Muscle of arm (tissue), 1 donor: ENCODE measurements at regions not wholly inside any gene's neighbourhood (a gene's known extent, or its start where the extent isn't known, plus 50 kb on each side); places are given as distances from the start of the nearest gene placed in this dataset.

Experiments used
- DNase-seq: peaks from one replicate; pipeline ENCODE4 v3.0.0-alpha.2; 2013

DNA sequence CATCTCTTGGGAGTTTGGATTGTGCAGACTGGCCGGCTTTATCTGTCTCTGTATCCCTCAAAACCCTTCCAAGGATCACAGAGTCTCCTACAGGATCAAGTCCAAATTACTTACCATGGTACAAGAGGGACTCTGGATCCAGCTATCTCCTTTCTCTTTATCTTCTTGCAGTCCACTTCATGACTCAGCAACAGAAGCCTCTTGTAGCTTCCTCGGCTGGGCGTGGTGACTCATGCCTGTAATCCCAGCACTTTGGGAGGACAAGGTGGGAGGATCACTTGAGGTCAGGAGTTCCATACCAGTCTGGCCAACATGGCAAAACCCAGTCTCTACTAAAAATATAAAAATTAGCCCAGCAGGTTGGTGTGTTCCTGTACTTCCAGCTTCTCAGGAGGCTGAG is 189.7 kb downstream of the BCAT1 start:
- no peak for DNase-seq

DNA sequence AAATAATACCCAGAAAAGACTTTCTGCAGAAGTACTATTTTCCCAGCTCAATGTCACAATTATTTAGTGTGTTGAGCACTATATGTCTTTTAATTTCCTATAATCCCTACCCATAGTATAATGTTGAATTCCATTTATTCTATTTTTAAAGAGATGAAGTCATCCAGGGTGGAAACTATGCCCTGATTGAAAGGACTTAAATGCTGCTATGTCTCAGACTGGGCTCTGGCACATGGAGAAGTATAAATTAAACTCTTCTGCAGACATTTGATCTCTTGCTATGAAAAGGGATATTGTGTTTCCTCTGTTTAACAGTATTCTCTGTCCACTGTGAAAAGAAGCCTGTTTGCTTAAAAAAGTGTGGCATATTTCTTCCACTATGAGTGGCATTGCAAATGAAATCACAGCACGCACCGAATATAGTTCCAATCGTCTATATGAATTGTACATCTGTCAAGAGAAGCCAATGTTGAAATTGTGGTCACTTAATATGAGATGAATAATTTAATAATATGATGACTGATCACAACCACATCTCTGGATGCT is 192.3 kb downstream of the BCAT1 start:
- DNase-seq: no peak

DNA sequence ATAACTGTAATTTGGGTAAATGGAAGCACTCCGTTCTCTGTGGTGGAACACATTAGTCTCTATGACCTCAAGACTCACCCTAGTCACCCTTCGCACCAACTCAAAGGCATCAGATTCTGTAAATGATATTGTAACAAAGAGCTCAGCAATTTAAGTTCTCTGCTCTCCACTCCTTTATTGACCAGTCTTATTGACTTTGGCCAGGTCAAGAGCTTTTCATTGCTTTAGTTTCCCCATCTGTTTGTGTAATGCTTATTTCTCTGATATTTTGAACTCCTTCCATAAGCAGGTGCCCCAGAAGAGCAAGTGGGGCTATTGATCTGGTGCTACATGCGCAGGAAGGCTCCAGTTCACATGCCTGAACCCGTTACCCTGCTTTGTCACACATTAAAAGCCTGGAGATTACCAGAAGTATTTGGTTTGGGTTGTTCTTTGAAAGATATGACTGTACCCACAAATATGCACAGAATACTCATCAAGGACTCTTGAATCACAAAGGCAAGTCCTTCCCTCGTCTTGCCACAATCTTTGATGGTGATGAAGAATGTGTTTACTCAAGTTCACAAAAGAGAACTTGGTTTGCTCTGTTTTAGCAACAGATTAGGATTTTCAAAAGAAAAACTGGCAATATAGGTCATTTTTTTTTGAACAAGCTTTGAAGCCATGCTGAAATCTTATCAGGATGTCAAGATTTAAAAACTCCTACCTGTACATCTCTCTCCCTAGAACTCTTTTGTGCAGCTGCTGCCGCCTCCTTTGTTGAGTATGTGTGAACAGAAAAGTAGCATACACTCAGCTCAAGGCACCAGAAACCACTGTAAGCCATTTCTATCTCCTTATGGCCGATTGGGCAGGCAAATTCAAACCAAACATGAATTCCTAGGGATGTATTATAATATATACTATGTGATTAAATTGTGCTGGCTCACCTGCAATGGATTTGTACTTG is 193.9 kb downstream of the BCAT1 start:
- no peak for DNase-seq

DNA sequence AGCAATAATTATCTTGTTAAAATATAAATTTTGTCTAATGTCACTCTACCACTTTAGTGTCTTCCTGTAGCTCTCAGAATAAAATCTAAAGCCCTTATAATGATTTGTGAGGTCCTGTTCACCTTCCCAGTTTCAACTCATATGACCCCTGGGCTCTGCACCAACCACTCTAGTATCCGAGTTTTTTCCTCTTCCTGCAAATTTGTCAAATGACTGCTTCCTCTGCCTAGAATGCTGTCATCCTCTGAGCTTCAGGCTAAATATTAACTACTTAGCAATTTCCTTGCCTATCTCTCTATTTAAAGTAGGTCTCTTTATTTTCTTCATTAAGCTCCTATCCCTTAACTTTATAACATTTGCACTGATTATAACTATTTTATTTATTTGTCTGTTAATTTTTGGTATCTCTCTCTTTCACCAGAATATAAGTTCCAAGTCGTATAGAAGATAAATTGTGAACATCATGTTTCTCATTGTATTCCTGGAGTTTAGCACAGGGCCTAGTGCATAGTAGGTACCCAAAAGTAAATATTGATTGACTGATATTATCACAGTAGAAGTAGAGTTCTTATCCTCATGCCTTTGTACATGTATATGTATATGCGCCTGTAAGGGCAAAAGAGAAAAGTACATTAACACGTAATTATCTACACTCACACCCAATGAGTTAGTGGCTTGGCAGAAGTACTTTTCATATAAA is 196.0 kb downstream of the BCAT1 start:
- no peak for DNase-seq

DNA sequence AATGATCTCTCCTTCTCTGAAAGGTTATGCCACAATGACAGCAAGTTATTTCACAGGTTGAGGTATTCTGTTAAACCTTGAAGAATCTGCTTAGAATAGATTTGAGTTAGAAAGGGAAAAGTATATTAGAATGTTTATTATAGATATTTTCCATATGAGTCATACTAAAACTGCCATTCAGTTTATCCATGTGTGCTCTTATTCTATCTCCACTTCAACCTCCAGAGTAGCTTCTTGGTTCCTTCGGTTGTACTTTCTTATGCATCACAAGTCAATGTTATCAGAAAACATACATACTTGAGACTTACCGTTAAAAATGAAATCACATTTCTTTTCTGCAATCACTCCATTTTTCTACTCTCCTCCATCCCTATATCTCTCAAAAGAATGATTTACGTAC is 197.7 kb downstream of the BCAT1 start:
- DNase-seq: no peak

DNA sequence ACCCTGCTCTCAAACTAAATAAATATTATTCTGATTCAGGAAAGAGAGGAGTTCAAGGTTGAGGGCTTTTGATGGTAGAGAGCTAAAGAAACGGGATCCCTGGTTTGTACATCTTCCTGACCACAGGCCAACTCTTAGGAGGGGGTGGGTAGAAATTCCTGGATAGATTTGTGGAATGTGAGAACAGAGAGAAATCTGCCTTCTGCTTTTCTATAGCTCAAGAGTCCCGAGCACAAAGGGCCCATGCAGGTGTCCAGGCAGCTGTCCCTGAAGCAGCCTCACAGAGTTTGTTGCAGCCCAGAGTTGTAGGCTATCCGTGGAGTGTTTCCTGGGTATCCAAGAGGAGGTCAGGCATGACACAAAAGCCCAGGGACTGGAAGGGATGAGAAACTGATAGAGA is 198.6 kb downstream of the BCAT1 start:
- DNase-seq: no peak

DNA sequence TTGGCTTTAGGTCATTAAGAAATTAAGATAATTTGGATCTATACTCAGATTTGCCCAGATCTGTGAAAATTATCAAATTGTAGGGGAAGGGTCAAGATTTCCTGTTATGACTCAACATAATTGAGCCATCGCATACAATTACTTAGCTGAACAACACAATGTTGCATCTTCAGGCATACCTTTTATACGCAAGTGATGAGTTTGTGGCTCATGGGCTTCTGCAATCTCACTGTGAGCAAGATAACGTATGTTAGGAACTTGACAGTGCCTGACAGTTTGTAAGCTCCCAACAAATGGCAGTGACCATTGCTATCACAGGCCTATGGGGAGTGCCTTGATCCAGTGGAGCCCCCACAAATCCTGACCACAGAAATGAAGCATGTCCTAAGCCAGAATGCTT is 199.7 kb downstream of the BCAT1 start:
- no peak for DNase-seq

DNA sequence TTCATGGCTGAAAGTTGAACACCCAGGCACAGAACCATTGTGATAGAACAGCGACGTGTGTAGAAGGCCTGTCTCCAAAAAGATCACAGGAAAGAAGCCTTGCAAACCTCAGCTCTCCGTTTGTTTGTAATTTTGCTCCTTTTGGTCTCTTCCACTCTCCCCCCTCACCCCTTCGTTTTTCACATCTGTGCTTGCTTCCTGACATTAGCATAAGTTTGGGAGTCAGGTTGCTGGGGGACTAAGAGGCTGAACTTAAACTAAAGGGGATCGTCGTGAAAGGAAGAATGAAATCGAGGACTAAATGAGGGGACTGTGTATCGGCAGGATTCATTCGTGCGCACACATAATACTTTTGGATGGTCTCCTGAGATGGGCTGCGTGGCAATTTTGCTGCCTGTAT is 200.6 kb downstream of the BCAT1 start:
- DNase-seq: no peak

DNA sequence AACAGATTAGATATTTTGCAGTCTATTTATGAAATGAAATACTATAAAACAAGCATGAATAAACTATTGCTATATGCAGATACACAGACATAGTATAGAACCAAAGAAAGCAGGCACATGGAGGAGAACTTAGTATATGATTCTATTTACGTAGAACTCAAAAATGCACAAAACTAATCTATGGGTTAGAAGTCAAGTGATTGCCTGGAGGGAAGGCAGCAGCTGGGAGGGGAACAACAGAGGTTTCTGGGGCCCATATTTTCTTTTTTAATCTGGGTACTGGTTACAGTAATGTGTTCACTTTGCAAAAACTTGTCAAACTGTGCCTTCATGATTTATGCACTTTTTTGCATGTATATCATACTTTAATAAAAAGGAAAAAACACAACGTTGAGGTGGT is 202.0 kb downstream of the BCAT1 start:
- no peak for DNase-seq

DNA sequence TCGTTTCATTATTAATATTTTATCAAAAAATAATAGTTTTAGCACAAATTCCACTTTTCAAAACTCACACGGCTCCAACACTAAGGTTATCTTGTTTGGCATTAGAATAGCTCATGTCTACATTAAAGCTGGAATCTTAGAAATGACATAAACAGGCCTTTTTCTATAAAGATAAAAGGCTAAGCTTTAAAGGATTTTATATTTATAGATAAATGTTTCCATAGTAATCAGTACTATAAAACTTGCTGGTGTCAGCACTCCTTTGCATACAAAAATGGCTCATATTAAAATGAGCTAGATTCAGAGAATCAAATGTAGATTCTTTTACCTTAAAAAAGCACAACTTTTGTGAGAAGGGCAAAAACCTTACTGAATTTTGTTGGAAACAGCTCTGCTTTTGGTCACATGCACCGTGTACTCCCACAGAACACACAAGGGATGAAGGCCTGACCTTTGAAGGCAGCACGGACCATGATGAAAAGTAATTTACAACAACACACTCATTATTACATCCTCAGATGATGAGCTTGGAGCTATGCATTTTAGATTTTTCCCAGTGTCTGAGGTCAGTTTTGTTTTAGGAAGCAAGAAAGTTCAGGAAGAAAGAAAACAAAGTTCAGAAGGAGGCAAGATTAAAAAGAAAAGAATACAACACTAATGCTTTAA is 202.8 kb downstream of the BCAT1 start:
- no peak for DNase-seq

DNA sequence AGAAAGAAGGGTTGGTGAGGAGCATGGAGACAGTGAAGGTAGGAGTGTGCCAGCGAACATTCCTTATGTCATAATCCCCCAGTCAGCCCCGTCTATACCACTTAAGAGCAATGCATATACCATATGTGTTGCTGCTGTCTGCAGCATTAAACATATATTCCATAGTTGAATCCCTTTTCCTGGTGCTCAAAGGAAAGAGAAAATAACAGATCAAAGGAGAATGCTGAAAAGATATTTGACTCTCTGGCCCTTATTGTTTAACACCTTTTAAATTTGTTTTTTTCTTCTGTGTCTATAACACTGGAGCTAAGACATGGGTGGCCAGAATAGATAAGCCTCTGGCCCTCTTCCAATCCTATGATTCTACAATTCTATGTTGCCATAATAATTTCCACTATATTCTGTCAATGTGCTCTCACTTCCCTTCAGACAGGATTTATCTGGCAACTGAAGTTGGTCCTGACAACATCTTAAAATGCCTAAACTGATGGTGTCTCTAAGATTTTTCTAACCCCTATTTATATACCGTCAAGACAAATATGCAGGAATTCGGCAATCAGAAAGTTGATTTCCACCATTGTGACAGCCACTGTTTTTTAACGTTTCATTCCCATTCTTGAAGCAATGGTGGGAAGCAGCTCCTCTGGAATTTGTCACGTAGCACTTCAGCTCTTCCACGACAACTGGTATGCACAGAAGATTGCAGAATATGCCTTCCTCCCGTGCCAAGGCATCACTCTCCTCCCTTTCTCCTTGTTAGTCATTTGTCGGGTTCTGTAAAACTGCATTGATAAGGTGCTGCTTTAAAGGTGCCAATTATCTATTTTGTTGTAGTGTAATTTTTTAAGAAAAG is 204.7 kb downstream of the BCAT1 start:
- no peak for DNase-seq

DNA sequence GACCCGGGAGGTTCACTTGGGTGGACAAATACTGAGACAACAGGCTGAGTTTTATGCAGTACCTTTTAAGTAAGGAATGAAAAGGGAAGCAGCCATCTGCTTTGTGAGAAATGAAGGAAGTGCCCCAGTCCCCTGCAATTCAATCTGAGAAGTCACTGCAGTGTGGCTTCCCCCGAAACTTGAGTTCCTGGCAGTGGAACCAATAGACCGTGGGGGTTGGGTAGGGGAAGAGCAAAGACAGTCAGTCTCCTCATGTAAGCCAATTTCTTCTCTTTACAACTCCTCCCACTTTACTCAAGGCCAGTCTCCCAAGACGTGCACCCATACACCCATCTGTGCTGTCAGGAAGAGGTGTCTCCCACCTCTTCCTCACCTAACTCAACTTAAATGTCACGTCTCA is 206.5 kb downstream of the BCAT1 start:
- DNase-seq: no peak

DNA sequence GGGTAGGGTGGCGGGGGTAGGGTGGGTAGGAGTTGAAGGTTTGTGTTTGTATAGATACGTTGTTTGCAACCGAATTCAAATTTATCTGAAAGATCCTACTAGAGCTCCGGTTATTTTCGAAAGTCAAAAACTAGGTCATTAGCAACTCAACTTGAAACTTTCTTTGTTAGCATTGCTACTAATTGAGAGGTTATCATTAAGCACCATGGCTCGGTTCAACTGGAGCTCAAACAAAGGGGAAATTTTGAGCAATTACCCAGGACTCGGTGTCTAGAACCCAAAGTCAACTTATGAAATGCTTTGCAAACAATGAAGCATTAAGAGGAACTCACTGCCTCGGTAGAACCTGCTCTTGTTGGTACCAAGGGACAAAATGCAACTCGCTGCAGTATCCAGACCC is 207.7 kb downstream of the BCAT1 start:
- DNase-seq: no peak

DNA sequence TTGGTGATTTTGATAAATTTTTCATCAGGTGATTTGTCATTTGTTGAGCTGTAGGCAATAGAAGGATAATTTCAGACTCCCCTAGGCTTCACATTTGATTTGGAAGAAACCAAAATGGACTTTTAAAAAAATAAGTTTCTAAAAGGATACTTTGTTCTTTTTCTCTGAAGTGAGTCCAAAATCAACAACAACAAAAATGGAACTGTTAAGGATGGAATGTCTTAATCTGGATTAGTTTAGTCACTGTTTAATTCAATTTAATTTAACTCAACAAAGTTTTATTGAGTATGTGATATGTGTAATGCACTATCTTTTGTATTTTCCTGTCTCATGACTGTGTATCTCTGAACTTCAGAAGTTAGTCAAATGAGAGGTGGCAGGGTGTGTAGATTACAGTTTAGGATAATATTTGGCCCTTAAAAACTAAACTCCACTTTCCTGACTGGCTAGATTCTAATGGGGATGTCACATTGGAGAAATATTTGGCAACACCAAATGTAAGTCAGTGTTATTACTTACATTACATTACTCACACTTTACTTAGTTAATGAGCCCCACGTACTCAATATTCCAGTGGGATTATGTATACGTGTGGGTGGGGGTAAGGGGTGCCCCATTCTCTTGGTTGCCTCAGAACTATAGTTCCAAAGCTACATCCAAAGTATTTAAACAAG is 209.7 kb downstream of the BCAT1 start:
- DNase-seq: no peak

DNA sequence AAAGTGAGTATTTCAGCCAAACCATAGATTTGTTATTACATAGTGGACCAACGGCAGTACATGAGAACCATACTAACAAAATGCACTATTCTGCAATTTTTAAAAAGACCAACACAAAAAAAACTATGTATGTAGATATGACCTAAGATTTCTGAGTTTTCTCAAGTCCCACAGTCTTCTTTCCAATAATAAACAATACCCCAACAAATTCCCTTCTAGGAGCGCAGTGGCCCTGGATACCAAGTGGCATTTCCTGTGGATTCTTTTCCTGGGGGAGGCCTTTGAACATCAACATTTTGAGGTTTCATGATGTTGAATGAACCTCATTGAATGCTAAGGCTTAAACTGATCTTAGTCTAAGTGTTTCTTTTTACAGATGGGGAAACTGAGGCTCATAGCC is 210.5 kb downstream of the BCAT1 start:
- no peak for DNase-seq

DNA sequence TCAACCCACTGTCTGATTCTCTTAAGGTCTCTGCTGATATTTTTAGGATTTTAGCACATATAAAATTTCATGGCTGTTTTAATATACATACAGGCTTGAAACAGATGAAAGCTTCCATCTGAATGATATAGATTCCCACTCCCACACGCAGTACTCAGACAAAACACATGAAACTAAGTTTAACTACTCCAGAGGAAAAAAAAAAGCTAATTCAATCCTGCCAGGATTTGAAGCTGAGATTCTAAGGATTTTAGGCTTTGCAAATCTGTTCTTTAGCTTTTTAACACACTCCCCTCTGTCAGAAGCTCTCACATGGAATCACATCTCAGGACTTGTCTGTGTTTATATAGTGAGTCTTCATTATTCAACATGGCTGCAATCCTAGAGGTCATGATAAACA is 217.3 kb downstream of the BCAT1 start:
- DNase-seq: no peak

DNA sequence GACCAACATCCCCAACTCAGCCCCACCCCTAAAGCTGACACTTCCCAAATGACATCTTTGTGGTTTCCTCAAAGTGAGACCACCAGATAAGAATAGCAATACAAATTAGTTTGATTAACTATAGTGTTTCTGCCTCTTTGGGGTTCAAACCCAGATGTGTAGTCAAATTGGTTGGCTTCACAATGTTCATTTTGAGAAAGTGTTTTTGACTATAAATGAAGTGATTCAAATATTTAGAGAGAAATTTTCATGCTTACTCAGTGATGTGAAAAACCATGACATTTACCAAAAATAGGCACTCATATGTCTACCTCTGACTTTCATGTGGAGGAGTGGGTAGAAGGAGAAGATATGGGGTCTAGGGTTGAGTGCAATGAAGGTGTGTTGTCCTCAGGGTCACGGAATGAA is 218.4 kb downstream of the BCAT1 start:
- DNase-seq: no peak

DNA sequence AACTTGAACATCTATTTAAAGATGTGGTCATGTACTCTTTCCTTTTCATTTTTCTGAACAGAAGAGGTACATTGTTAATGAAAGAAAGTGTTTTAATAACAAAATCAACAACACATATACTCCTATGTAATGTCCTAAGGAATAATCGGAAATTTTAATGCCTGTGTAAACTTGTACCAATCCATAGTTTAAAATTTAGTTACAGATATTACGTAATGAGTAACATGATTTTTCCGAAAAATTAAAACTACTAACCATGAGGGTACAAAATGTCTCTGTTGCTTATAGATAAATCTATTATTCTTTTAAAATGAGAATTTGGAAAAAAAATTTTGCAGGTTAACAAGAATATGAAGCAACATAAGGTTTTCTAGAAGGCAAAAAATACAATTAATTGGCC is 220.1 kb downstream of the BCAT1 start:
- DNase-seq: no peak

DNA sequence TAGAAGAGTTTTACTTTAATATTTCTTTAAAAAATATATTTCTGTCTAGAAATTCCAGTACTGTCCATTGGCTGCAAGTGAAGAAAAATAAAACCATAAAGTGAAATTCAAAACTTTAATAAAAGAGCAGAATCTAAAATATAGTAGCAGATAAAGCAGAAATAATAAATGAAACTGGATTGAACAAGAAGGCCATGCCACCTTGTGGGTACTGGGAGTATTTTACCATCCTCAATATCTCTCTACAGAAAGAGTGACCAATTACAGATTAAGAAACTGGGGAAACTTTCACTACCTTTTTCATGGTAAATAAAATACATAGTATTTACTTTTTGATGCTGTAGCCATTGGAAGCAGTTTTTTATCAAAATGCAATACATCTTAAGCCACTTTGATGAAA is 220.5 kb downstream of the BCAT1 start:
- DNase-seq: no peak

DNA sequence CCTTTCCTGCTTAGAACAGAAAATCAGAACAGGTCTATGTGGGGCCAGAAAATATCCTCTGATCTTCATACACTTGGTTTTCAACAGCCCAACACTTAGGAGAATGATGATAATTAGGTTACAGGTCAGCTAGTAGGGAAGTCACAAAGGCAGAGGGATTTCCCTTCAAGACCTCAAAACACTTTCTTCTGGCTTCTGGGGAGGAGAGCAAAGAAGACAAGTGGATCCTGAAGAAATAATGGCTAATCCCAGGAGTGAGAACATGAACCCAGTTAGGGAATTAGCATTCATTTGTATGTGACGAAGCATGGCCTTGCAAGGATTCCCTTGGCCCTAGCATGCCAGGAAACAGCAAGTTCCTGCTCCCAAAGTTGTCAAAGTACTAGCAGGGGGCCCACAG is 223.3 kb downstream of the BCAT1 start:
- no peak for DNase-seq

DNA sequence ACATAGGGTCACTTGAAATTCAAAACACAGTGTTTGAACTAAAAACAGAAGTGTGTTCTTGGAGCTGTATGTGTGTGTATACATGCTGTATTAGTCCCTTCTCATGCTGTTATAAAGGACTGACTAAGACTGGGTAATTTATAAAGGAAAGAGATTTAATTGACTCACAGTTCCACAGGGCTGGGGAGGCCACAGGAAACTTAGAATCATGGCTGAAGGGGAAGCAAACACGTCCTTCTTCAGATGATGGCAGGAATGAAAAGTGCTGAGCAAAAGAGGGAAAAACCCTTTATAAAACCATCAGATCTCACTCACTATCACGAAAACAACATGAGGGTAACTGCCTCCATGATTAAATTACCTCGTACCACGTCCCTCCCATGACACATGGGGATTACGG is 224.1 kb downstream of the BCAT1 start:
- DNase-seq: no peak
